NT2/D1 (cell line): ENCODE measurements at regions not wholly inside any gene's neighbourhood (a gene's known extent, or its start where the extent isn't known, plus 50 kb on each side); places are given as distances from the start of the nearest gene placed in this dataset.

ENCODE experiments used
- DNase-seq: peaks from one replicate; pipeline ENCODE4 v3.0.0-alpha.2; 2011; ENCODE audit warnings: low read depth, low spot score
- H3K27me3 ChIP-seq: 2 replicates; pipeline ENCODE4 v1.6.0; 2011; ENCODE audit warnings: mild to moderate bottlenecking; ENCODE audit not compliant: insufficient read length, insufficient read depth
- H3K36me3 ChIP-seq: 2 replicates; pipeline ENCODE4 v1.6.1; 2011; ENCODE audit warnings: mild to moderate bottlenecking, low read length, mixed read lengths; ENCODE audit not compliant: insufficient read depth, insufficient read length
- H3K4me1 ChIP-seq: 2 replicates; pipeline ENCODE4 v1.5.1; 2011; ENCODE audit not compliant: insufficient read depth, insufficient read length
- H3K4me3 ChIP-seq: 2 replicates; pipeline ENCODE4 v1.5.1; 2011; ENCODE audit warnings: low read depth; ENCODE audit not compliant: insufficient read length
- H3K9ac ChIP-seq: 2 replicates; pipeline ENCODE4 v1.6.0; 2011; ENCODE audit warnings: low read depth; ENCODE audit not compliant: insufficient read length
- H3K9me3 ChIP-seq: 2 replicates; pipeline ENCODE4 v1.5.1; 2011; ENCODE audit warnings: mild to moderate bottlenecking, low read length; ENCODE audit not compliant: insufficient read depth
- SUZ12 ChIP-seq: IDR thresholded peaks from 2 replicates; pipeline ENCODE4 v1.6.1; 2011; ENCODE audit not compliant: insufficient read length, insufficient read depth; ENCODE audit errors: extremely low read depth
- YY1 ChIP-seq: IDR thresholded peaks from 2 replicates; pipeline ENCODE4 v1.6.1; 2011; ENCODE audit not compliant: insufficient read length, insufficient read depth
- ZNF274 ChIP-seq: IDR thresholded peaks from 2 replicates; pipeline ENCODE4 v1.6.1; 2011; ENCODE audit warnings: mild to moderate bottlenecking, low read depth, low read length

GRCh38 chr15:63450884-63451225, 53.5 kb upstream of the USP3 start:
- Histone ChIP-seq H3K4me3 (no peak overlapping the region), H3K27me3 (no peaks in the 10 kb centered on the region), H3K4me1 (peaks cover 6% of the 10 kb centered on the region), H3K9ac (no peak overlapping the region), H3K36me3 (no peaks in the 10 kb centered on the region), H3K9me3 (no peaks in the 10 kb centered on the region)
- TF ChIP-seq SUZ12: no peak
- no peak for TF ChIP-seq ZNF274
- no peak for TF ChIP-seq YY1
- no peak for DNase-seq

- Histone ChIP-seq H3K9ac (no peak overlapping the region), H3K9me3 (no peaks in the 10 kb centered on the region), H3K4me3 (no peak overlapping the region), H3K4me1 (peaks cover 6% of the 10 kb centered on the region), H3K27me3 (no peaks in the 10 kb centered on the region), H3K36me3 (no peaks in the 10 kb centered on the region)
- no peak for TF ChIP-seq SUZ12
- no peak for DNase-seq
Observed at GRCh38 chr15:63451671-63452315, 52.6 kb upstream of the USP3 start.

- TF ChIP-seq SUZ12: no peak
- no peak for TF ChIP-seq ZNF274
- H3K4me1 ChIP-seq: peaks cover 6% of the 10 kb centered on the region
- no peak for DNase-seq
- H3K27me3 ChIP-seq: no peaks in the 10 kb centered on the region
- no peak overlapping the region for H3K9ac ChIP-seq
- H3K4me3 ChIP-seq: no peak overlapping the region
- no peaks in the 10 kb centered on the region for H3K9me3 ChIP-seq
- H3K36me3 ChIP-seq: no peaks in the 10 kb centered on the region
Observed at GRCh38 chr15:63452552-63453136, 51.7 kb upstream of the USP3 start.

- Histone ChIP-seq H3K4me3 (no peak overlapping the region), H3K9me3 (peaks cover 6% of the 10 kb centered on the region), H3K9ac (no peak overlapping the region), H3K4me1 (peaks cover 6% of the 10 kb centered on the region), H3K27me3 (no peaks in the 10 kb centered on the region), H3K36me3 (no peaks in the 10 kb centered on the region)
- TF ChIP-seq ZNF274: no peak
- no peak for TF ChIP-seq SUZ12
- TF ChIP-seq YY1: no peak
- no peak for DNase-seq
Observed at GRCh38 chr15:63453186-63453905, 51.0 kb upstream of the USP3 start.

- Histone ChIP-seq H3K27me3 (no peaks in the 10 kb centered on the region), H3K9ac (no peak overlapping the region), H3K4me3 (no peak overlapping the region), H3K36me3 (no peaks in the 10 kb centered on the region), H3K9me3 (peaks cover 19% of the 10 kb centered on the region), H3K4me1 (peaks cover 6% of the 10 kb centered on the region)
- DNase-seq: no peak
- TF ChIP-seq YY1 (no peak), SUZ12 (no peak), ZNF274 (no peak)
Observed at GRCh38 chr15:63454503-63455211, 49.7 kb upstream of the USP3 start.
